Colonic mucosa (tissue), 4 donors: ENCODE measurements at regions not wholly inside any gene's neighbourhood (a gene's known extent, or its start where the extent isn't known, plus 50 kb on each side); places are given as distances from the start of the nearest gene placed in this dataset.

ENCODE experiments used
- DNase-seq: peaks from one replicate; pipeline ENCODE4 v3.0.0-alpha.2; 2020
- H3K27ac ChIP-seq: fragments of 200-600 bp; one replicate; pipeline ENCODE4 v1.8.0; 2021
- H3K27me3 ChIP-seq: fragments of 200-600 bp; one replicate; pipeline ENCODE4 v1.8.0; 2021
- H3K36me3 ChIP-seq: fragments of 200-600 bp; one replicate; pipeline ENCODE4 v1.8.0; 2021
- H3K4me1 ChIP-seq: fragments of 200-600 bp; one replicate; pipeline ENCODE4 v1.8.0; 2021; ENCODE audit warnings: mild to moderate bottlenecking
- H3K4me3 ChIP-seq: fragments of 200-600 bp; one replicate; pipeline ENCODE4 v1.8.0; 2021
- H3K9ac ChIP-seq, 2 donors: one replicate each; pipeline ENCODE4 v1.7.0; 2013; ENCODE audit warnings: control low read depth in 2 of 2, low read depth in 2 of 2, low read length in 2 of 2
- H3K9me3 ChIP-seq: fragments of 200-600 bp; one replicate; pipeline ENCODE4 v1.8.0; 2021
- CTCF ChIP-seq: fragments of 200-600 bp; IDR thresholded peaks from one replicate; pipeline ENCODE4 v1.8.0; 2022; ENCODE audit warnings: antibody characterized with exemption, mild to moderate bottlenecking
- intact Hi-C: fragments of 100-400 bp; cut with DNase I; formaldehyde crosslinking; loops from one replicate; pipeline ENCODE4 v1.14.1; 2022
- donor health status: healthy.
- donor health status: DM: no; HTN: no; CAD: no.
- donor health status: DM: no; HTN: no; CAD: no.

- Histone ChIP-seq H3K9ac (no peak overlapping the region), H3K4me1 (no peaks in the 10 kb centered on the region), H3K9me3 (no peaks in the 10 kb centered on the region), H3K36me3 (no peaks in the 10 kb centered on the region), H3K4me3 (no peak overlapping the region), H3K27ac (no peak overlapping the region), H3K27me3 (no peaks in the 10 kb centered on the region)
- intact Hi-C loops: no loop called here
- TF ChIP-seq CTCF: no peak
- no peak for DNase-seq
These were observed 287.5 kb downstream of the OSR1 start for GRCh38 chr2:19070886-19071285.

- no peaks in the 10 kb centered on the region for H3K27me3 ChIP-seq
- H3K9ac ChIP-seq: no peak overlapping the region
- no peaks in the 10 kb centered on the region for H3K36me3 ChIP-seq
- H3K4me1 ChIP-seq: no peaks in the 10 kb centered on the region
- H3K27ac ChIP-seq: no peak overlapping the region
- no peak for DNase-seq
- no peaks in the 10 kb centered on the region for H3K9me3 ChIP-seq
- intact Hi-C loops: no loop called here
- no peak overlapping the region for H3K4me3 ChIP-seq
- no peak for TF ChIP-seq CTCF
These were observed 290.2 kb downstream of the OSR1 start for GRCh38 chr2:19068206-19068605.

GRCh38 chr2:19062370-19062769 is 296.1 kb downstream of the OSR1 start:
- intact Hi-C loops: no loop called here
- no peak for DNase-seq
- no peaks in the 10 kb centered on the region for H3K9me3 ChIP-seq
- TF ChIP-seq CTCF: no peak
- H3K27me3 ChIP-seq: no peaks in the 10 kb centered on the region
- H3K27ac ChIP-seq: no peak overlapping the region
- H3K9ac ChIP-seq: no peak overlapping the region
- no peak overlapping the region for H3K4me3 ChIP-seq
- no peaks in the 10 kb centered on the region for H3K4me1 ChIP-seq
- H3K36me3 ChIP-seq: no peaks in the 10 kb centered on the region

- Histone ChIP-seq H3K36me3 (no peaks in the 10 kb centered on the region), H3K4me1 (no peaks in the 10 kb centered on the region), H3K27ac (no peak overlapping the region), H3K9me3 (no peaks in the 10 kb centered on the region), H3K4me3 (no peak overlapping the region), H3K9ac (no peak overlapping the region), H3K27me3 (no peaks in the 10 kb centered on the region)
- no peak for TF ChIP-seq CTCF
- intact Hi-C loops: no loop called here
- no peak for DNase-seq
These were observed 299.3 kb downstream of the OSR1 start for GRCh38 chr2:19059076-19059475.

GRCh38 chr2:19051203-19051831 is 307.1 kb downstream of the OSR1 start:
- TF ChIP-seq CTCF: no peak
- no peak overlapping the region for H3K4me3 ChIP-seq
- no peak overlapping the region for H3K27ac ChIP-seq
- H3K9ac ChIP-seq: no peak overlapping the region
- DNase-seq: no peak
- no peaks in the 10 kb centered on the region for H3K4me1 ChIP-seq
- H3K27me3 ChIP-seq: no peaks in the 10 kb centered on the region
- H3K9me3 ChIP-seq: no peaks in the 10 kb centered on the region
- H3K36me3 ChIP-seq: no peaks in the 10 kb centered on the region
- intact Hi-C loops: no loop called here
